C4-2B (cell line): ENCODE measurements at regions not wholly inside any gene's neighbourhood (a gene's known extent, or its start where the extent isn't known, plus 50 kb on each side); places are given as distances from the start of the nearest gene placed in this dataset.

Experiments used
- H3K27ac ChIP-seq: fragments of 450-650 bp; 2 replicates; pipeline ENCODE4 v1.5.1; 2017
- CTCF ChIP-seq: fragments of 450-650 bp; conservative IDR thresholded peaks from 2 replicates; pipeline ENCODE4 v1.5.1; 2017; ENCODE audit warnings: mild to moderate bottlenecking
- ZFX ChIP-seq: fragments of 450-650 bp; IDR thresholded peaks from 2 replicates; pipeline ENCODE4 v1.6.1; 2017

GRCh38 chr3:164515256-164515655 is 563.0 kb downstream of the SI start:
- no peak overlapping the region for H3K27ac ChIP-seq
- no peak for TF ChIP-seq CTCF
- TF ChIP-seq ZFX, result no peak

- TF ChIP-seq CTCF, result no peak
- no peak for TF ChIP-seq ZFX
- no peak overlapping the region for H3K27ac ChIP-seq
Measured at GRCh38 chr3:164514576-164514975, 563.7 kb downstream of the SI start.

- H3K27ac ChIP-seq, result no peak overlapping the region
- TF ChIP-seq ZFX (no peak), CTCF (no peak)
Measured at GRCh38 chr3:164507886-164508285, 570.4 kb downstream of the SI start.

- no peak for TF ChIP-seq ZFX
- no peak for TF ChIP-seq CTCF
- H3K27ac ChIP-seq, result no peak overlapping the region
Measured at GRCh38 chr3:164498917-164499316, 579.4 kb downstream of the SI start.

GRCh38 chr3:164488893-164489292 is 589.4 kb downstream of the SI start:
- TF ChIP-seq ZFX (no peak), CTCF (no peak)
- no peak overlapping the region for H3K27ac ChIP-seq

GRCh38 chr3:164486150-164486549 is 592.1 kb downstream of the SI start:
- no peak overlapping the region for H3K27ac ChIP-seq
- no peak for TF ChIP-seq CTCF
- no peak for TF ChIP-seq ZFX

GRCh38 chr3:164479978-164480377 is 598.3 kb downstream of the SI start:
- TF ChIP-seq ZFX (no peak), CTCF (no peak)
- H3K27ac ChIP-seq, result no peak overlapping the region
